GM21360 (cell line): ENCODE measurements at regions not wholly inside any gene's neighbourhood (a gene's known extent, or its start where the extent isn't known, plus 50 kb on each side); places are given as distances from the start of the nearest gene placed in this dataset.
"Not testable (repeated sequence)": the region's sequence is repeated elsewhere in the genome, so short reads cannot be mapped to it uniquely, and the experiment has no call there.

ENCODE experiments used
- ATAC-seq: cut with Tn5 transposase; IDR thresholded peaks from one replicate; pipeline ENCODE4 v1.9.1; 2021; ENCODE audit warnings: mild to moderate bottlenecking, moderate library complexity; ENCODE audit not compliant: unreplicated experiment

DNA sequence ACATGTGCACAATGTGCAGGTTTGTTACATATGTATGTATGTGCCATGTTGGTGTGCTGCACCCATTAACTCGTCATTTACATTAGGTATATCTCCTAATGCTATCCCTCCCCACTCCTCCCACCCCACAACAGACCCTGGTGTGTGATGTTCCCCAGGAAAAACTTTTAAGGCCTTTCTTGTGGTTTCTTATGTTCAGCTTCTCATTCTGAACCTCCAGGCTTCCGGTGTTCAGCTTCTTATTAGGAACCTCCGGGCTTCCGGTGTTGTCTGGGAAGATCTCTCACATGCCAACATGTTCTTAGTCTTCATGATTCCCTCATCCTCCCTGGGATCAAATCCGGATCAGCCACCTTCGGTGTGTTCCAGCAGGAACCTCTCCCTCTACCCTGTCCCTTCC lies 338.8 kb upstream of the IRX2 start:
- ATAC-seq, result not testable (repeated sequence)

- ATAC-seq, result no peak
These were observed 328.9 kb upstream of the IRX2 start for GRCh38 chr5:3080366-3080765.

DNA sequence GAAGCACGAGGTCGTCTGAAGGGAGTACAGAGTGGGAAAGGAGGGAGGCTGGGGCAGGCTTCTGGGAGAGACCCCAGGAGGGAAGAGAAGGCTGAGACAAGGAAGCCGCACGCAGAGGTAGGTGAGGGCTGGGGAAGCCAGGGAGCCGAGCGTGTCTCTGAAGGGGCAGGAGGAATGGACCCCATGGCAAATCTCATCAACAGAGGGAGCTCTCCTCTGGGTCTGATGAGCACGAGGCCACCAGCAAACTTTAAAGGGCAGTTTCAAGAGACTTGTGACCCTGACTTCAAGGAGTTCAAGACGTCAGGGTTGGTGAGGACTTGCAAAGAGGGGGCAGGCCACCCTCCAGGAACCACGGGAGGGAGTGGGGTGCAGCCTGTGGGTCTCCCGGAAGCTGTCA lies 326.2 kb upstream of the IRX2 start:
- no peak for ATAC-seq

DNA sequence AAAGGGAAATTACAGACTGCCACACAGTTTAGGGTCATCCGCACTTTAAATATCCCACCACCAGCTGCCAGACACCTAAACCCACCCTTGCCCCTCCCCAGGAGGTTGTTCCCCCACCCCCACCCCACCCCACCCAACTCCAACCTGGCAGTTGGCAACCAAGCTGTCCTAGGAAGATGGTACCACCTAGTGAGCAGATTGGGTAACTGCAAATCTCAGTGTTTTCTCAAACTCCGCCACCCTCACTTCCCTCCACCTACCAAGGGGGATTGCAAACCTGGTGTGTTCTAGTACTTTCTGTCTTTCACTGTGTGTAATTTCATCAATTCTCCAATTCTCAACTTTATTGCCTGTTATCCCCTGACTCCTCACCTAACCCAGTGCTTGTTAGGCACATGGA lies 323.8 kb upstream of the IRX2 start:
- ATAC-seq, result no peak

- ATAC-seq, result no peak
These were observed 316.9 kb upstream of the IRX2 start for GRCh38 chr5:3068401-3068800.

DNA sequence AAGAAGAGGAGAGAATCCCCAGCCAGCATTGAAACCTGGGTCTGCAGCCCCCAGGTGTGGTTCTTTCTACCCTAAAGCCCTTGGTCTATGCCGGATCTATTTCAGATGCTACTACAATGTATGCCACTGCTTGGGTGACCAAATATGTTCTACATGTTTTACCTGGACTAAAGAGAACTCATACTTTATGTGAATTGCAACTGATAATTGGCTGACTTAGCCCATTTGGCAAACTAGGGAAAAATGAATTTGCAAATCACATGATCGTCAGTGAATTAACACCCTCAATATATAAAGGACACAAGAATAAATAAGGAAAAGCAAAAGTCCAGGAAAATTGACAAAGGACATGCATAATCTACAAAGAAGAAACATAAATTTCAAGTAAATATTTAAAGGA lies 308.8 kb upstream of the IRX2 start:
- ATAC-seq, result no peak

DNA sequence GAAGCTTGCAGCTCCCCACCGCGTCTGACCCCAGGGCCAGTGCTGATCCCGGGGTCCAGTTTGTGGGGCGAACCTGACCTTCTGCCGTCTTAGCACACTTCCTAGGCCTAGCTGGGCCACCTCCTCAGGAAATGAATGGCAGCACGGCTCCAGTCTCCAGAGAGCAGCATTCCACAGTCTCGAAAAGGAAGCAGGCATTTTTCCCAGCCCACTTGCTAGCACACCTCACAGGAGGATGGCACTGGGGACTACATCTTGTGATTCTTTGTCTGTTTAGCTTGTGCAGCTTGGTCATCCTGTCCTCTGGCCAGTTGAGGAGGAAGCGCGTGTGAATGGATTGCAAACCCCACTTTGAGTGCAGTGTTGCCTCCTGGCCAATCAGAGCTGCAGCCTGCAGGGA lies 308.0 kb upstream of the IRX2 start:
- ATAC-seq, result no peak

DNA sequence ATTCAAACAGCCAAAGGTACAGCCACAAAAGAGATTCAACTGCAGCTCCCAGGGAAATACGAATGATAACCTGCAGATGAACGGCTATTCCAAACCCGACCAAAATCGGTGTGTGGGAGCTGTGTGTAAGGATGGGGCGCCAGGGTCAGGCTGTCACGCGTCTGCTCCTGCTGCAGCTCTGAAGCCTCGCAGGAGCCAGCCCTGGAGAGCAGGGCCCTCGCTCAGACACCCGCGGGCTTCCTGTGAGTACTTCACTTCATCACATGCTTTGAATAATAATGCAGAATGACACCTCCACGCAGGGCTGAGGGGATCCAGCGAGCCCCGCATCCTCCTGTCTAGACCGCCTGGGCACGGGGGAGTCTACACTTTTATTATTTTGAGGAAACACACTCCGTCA lies 307.5 kb upstream of the IRX2 start:
- ATAC-seq, result no peak

- no peak for ATAC-seq
These were observed 305.4 kb upstream of the IRX2 start for GRCh38 chr5:3056866-3057265.

GRCh38 chr5:3051400-3051799 lies 299.9 kb upstream of the IRX2 start:
- no peak for ATAC-seq

- no peak for ATAC-seq
These were observed 299.4 kb upstream of the IRX2 start for GRCh38 chr5:3050863-3051262.

DNA sequence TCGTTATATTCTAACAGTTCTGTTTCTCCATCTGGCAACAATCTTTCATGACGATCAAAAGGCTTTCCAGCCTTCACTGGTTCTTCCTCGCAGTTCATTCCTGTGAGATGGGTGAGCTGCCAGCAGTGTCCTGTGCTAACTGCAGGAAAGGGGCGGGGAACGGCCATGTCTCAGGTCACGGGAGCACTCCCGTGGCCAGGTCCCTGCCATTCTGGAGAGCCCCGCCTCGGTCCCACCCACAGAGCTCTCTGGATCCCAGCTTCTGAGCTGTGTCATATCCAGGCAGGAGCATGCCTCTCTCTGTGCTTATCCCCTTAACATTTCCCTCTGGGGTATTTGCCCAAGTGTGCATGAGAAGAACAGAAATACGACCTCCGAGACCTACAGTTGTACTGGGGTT lies 297.8 kb upstream of the IRX2 start:
- ATAC-seq, result no peak

DNA sequence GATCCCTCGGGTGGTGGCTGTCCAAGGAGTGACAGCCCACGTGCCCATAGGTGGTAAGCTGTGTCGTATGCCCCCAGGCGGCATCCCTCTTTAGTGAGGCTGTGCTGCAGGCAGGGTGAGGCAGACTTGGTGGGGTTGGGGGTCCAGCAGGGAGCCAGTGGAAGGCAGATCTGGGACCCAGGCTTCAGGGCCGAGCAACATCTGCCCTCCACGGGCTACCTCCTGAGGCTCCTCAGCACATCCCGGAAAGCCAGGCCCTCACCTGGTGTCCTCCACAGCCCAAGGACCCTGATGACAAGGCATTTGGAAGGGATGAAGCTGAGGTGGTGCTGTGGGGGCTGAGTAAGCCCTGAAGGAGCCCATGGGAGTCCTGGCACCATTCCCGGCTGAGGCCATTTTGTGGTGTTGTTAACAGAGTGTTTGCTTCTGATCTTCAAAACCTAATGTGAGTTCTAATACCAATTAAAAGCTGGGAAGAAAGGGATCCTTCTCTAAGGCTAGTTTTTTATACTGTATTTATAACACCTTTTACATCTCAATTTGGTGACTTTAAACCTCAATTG lies 295.8 kb upstream of the IRX2 start:
- ATAC-seq, result no peak

DNA sequence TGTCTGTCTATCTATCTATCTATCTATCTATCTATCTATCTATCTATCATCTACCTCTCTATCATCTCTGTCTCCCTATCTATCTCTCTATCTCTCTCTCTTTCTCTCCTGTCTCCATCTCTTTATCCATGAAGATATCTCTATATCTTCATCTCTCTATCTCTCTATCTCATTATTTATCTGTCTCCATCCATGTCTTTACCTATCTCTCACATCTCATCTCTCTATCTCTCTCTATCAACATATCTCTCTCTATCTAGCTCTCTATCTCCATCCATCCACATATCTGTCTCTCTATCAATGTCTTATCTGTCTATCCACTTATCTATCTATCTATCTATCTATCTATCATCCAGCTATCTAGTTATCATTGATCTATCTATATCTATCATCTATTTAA lies 292.1 kb upstream of the IRX2 start:
- no peak for ATAC-seq

DNA sequence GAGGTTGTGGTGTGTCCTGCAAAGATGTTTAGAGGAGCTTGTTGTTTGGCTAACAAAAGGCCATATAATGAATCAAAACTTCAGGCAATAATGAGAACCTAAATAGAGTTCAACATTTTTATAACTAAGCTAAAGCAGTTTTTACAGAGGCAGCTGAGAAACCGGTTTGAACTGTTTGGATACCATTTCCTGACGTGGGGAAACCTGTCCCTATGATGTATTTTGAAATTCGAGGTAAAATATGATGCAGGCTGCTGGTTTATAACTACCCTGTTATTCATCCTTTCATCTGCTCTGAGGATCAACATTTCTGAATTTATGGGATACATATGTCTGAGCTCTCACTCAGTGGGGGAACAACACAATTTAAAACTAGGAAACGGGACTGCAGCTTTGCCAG lies 289.5 kb upstream of the IRX2 start:
- no peak for ATAC-seq

DNA sequence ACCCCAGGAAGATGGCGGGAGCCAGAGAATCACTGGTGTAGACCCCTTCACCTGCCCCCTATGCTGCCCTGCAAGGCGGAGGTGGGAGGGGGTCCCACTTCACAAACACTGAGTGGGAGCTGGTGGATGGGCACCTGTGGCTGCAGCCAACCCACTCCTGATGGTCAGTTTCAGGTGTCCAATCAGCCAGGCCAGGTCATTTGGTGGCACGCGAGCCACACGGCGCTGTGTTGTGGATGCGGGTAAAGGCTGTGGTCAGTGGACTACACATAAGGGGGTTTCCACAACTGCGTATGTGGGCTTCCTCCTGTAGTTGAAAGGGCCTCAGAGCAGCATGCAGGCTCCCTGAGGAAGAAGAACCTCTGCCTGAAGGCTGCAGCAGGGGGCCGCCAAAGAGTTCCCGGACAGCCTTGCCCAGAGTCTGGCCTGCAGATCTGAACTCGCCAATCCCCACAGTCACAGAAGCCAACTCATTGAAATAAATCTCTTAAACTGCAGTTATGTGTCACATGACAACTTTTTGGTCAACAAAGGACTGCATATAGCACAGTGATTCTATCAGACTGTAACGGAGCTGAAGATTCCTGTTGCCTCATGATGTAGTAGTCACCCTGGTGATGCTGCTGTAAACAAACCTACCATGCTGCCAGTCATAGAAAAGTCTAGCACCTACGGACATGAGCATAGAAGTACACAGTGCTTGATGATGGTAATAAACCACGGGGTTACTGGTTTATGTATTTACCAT lies 284.7 kb upstream of the IRX2 start:
- ATAC-seq, result no peak

DNA sequence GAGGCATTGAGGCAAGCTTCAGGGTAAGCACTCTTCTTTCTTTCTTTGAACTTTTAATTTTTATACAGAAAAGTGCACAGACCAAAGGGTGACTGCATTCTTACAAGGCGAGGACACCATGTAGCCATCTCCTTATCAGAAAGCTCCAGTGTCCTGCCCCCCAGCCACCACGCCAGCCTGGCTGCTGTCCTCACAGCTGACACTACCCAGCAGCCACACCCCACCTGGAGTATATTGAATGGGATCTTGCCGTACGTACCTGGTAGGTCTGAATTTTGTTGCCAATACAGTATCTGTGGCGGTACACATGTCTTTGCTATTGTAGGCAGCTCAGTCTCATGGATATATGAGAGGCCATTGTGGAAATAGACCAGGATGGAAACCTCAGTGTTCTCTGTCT lies 284.0 kb upstream of the IRX2 start:
- ATAC-seq, result no peak

- no peak for ATAC-seq
These were observed 283.4 kb upstream of the IRX2 start for GRCh38 chr5:3034881-3035280.

- no peak for ATAC-seq
These were observed 283.0 kb upstream of the IRX2 start for GRCh38 chr5:3034449-3034848.

DNA sequence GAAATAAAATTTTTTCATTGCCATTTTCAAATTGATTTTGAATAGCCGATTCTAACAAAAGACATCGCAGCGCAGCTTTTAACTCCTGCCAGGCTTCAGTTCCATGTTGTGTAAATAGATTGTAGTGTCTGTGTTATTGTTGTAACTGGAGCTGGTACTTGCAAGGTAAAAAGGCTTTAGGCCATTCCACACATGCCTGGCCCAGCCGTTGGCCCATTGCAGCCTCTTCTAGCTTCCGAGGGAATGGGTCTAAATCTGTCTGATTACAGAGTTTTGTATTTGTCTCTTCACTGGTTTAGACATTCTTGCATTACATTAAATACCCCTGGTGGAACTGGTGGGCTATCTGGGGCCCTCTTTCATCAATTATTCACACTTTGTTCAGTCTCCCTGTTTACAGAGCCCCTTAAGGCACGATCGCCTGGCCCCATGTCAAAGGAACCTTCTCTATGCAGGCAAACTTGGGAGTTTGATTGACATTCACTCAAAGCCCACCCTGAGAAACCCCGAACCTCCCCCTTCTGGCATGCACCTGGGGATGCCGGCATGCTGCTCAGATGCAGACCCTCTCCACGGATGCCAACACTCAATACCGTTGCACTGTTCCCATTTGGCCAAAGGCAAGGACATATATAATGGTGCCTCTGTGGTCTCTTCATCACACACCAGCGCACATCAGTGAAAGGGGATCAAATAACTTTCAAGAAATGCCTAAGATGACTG lies 281.7 kb upstream of the IRX2 start:
- no peak for ATAC-seq

GRCh38 chr5:3032513-3032912 lies 281.0 kb upstream of the IRX2 start:
- no peak for ATAC-seq

DNA sequence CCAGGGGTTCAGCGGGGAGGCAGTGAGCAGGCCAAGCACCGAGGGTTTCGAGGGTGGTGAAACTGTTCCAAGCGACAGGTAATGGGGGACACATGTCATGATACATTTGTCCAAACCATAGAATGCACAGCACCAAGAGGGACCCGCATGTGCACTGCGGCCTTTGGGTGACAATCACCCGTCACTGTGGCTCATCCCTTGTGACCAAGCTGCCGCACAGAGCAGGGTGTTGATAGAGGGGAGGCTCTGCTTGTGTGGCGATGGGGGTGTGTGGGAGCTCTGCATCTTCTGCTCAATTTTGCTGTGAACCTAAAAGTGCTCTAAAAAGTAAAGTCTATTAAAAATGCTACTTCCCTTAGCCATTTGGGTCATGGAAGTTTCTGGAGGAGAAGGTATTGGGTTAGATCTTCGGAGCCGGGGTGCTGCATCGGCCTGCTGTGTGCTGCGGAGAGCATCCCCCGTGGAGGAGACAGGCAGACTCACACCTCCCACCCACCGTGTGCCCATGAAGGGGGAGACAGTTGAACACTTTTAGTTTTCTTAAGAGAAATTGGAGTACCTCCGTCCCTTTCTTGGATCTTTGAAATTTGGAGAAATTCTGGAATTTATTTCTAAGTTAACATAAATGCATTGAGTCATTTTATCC lies 280.4 kb upstream of the IRX2 start:
- no peak for ATAC-seq
